Muscle layer of colon (tissue), 2 donors: ENCODE measurements at regions not wholly inside any gene's neighbourhood (a gene's known extent, or its start where the extent isn't known, plus 50 kb on each side); places are given as distances from the start of the nearest gene placed in this dataset.

Experiments used
- H3K27ac ChIP-seq: one replicate; pipeline ENCODE4 v1.7.0; 2013; ENCODE audit warnings: low read depth, mild to moderate bottlenecking, low read length, moderate library complexity
- H3K27me3 ChIP-seq, 2 donors: one replicate each; pipeline ENCODE4 v1.7.0; 2013; ENCODE audit warnings: low read length in 2 of 2, mild to moderate bottlenecking in 2 of 2; ENCODE audit not compliant: insufficient read depth in 2 of 2, control insufficient read depth in 1 of 2
- H3K36me3 ChIP-seq: one replicate; pipeline ENCODE4 v1.7.0; 2013; ENCODE audit warnings: mild to moderate bottlenecking, low read length; ENCODE audit not compliant: insufficient read depth
- H3K4me1 ChIP-seq: one replicate; pipeline ENCODE4 v1.7.0; 2013; ENCODE audit warnings: mild to moderate bottlenecking, low read length; ENCODE audit not compliant: insufficient read depth
- H3K4me3 ChIP-seq, 2 donors: one replicate each; pipeline ENCODE4 v1.7.0; 2013; ENCODE audit warnings: low read length in 2 of 2, low read depth in 1 of 2, mild to moderate bottlenecking in 1 of 2, moderate library complexity in 1 of 2
- H3K9ac ChIP-seq: one replicate; pipeline ENCODE4 v1.7.0; 2013; ENCODE audit warnings: low read length
- H3K9me3 ChIP-seq: one replicate; pipeline ENCODE4 v1.7.0; 2013; ENCODE audit warnings: mild to moderate bottlenecking, low read length
- donor health status: abdominal sarcoma.
- donor health status: Adenocarcinoma of cecum.

GRCh38 chr2:144967961-144968360 is 448.0 kb upstream of the ZEB2 start:
- Histone ChIP-seq H3K27ac (no peak overlapping the region), H3K4me3 (no peak overlapping the region), H3K4me1 (no peaks in the 10 kb centered on the region), H3K36me3 (no peaks in the 10 kb centered on the region), H3K9ac (no peak overlapping the region), H3K9me3 (no peaks in the 10 kb centered on the region), H3K27me3 (no peaks in the 10 kb centered on the region)

GRCh38 chr2:144965172-144965571 is 445.3 kb upstream of the ZEB2 start:
- no peaks in the 10 kb centered on the region for H3K4me1 ChIP-seq
- H3K4me3 ChIP-seq: no peak overlapping the region
- H3K36me3 ChIP-seq: no peaks in the 10 kb centered on the region
- no peaks in the 10 kb centered on the region for H3K9me3 ChIP-seq
- H3K27ac ChIP-seq: no peak overlapping the region
- H3K27me3 ChIP-seq: no peaks in the 10 kb centered on the region
- H3K9ac ChIP-seq: no peak overlapping the region

- no peak overlapping the region for H3K27ac ChIP-seq
- H3K4me1 ChIP-seq: no peaks in the 10 kb centered on the region
- H3K9me3 ChIP-seq: no peaks in the 10 kb centered on the region
- H3K27me3 ChIP-seq: no peaks in the 10 kb centered on the region
- H3K9ac ChIP-seq: no peak overlapping the region
- H3K36me3 ChIP-seq: no peaks in the 10 kb centered on the region
- no peak overlapping the region for H3K4me3 ChIP-seq
Observed at GRCh38 chr2:144963031-144963430, 443.1 kb upstream of the ZEB2 start.

DNA sequence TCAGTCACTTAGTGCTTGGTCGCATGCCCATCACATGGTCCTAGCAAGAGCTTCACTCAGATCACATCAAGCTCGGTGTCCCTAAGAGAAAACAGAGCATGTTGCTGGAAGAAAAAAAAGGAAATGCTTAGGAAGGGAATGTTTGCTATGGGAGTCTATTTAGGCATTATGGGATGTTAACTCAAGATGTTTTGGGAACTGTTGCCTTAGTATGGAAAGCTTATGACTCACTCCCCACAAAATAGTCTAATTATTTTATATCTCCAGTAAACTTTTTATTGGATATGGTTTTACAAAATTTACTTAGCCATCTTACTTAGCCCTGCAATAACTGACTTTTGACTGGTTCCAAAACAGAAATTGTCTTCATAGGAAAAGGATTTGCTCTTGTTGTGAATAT is 439.5 kb upstream of the ZEB2 start:
- Histone ChIP-seq H3K27me3 (no peaks in the 10 kb centered on the region), H3K9ac (no peak overlapping the region), H3K4me1 (no peaks in the 10 kb centered on the region), H3K36me3 (no peaks in the 10 kb centered on the region), H3K4me3 (no peak overlapping the region), H3K27ac (no peak overlapping the region), H3K9me3 (no peaks in the 10 kb centered on the region)

DNA sequence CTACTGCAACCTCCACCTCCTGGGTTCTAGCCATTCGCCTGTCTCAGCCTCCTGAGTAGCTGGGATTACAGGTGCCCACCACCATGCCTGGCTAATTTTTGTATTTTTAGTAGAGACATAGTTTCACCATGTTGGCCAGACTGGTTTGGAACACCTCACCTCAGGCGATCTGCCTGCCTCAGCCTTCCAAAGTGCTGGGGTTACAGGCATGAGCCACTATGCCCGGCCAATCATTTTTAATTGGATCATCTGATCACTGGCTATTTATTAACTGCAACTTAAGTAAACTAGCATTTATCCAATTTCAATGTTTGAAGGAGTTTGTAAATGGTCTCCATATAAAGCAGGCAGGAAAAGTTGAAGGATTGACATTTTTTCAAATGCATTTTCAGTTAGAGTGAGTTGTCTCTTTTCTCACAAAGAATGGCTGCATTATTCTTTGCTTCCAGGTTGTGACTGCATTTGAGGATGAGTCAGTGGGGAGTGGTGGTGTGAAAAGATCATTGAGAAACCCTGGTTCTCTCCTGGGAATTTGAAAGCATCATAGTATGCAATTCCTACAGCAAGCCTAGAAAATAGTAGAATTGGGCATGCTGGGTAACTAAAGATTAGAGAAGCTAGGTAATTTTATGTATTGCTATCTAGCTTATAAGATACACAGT is 431.1 kb upstream of the ZEB2 start:
- H3K9me3 ChIP-seq: no peaks in the 10 kb centered on the region
- H3K36me3 ChIP-seq: no peaks in the 10 kb centered on the region
- no peak overlapping the region for H3K4me3 ChIP-seq
- H3K4me1 ChIP-seq: no peaks in the 10 kb centered on the region
- H3K9ac ChIP-seq: no peak overlapping the region
- H3K27me3 ChIP-seq: no peaks in the 10 kb centered on the region
- H3K27ac ChIP-seq: no peak overlapping the region

GRCh38 chr2:144948205-144948855 is 428.4 kb upstream of the ZEB2 start:
- Histone ChIP-seq H3K27me3 (no peaks in the 10 kb centered on the region), H3K9ac (no peak overlapping the region), H3K9me3 (no peaks in the 10 kb centered on the region), H3K36me3 (no peaks in the 10 kb centered on the region), H3K4me1 (no peaks in the 10 kb centered on the region), H3K27ac (no peak overlapping the region), H3K4me3 (no peak overlapping the region)

DNA sequence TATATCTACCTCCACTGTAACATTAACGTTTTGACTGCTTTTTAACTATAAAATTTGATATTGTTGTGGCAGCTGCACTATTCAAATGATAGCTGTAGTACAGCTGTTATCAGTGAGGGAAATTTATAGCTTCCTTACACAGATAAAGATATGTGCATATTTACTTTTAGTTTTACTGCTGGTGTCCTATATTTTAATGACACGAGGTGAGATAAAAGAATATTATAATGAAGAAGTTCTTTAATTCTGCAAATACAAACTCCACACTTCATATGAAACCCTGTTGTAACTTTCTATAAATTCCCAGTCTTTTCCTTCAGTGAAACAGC is 427.8 kb upstream of the ZEB2 start:
- Histone ChIP-seq H3K4me3 (no peak overlapping the region), H3K4me1 (peaks cover 5% of the 10 kb centered on the region), H3K9me3 (no peaks in the 10 kb centered on the region), H3K9ac (no peak overlapping the region), H3K27ac (no peak overlapping the region), H3K36me3 (no peaks in the 10 kb centered on the region), H3K27me3 (no peaks in the 10 kb centered on the region)

DNA sequence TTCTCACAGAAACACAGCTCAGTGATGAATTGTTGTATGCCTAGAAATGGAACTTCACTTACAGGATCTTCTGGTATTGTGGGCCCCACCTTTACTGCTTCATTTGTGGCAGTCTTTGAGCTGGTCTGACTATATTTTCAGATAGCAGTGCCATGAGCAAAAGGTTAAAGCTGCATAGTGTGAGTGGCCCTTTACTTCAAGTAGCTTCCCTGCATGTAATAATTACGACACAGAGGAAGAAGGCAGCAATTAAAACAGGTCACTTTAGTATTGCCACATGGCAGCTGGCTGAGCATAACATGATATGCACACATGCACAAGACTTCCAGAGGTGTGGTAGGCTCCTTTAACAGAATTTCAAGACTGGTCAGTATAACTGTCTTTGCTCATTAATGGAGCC is 426.3 kb upstream of the ZEB2 start:
- Histone ChIP-seq H3K36me3 (no peaks in the 10 kb centered on the region), H3K4me3 (no peak overlapping the region), H3K27ac (no peak overlapping the region), H3K27me3 (no peaks in the 10 kb centered on the region), H3K4me1 (peaks cover 5% of the 10 kb centered on the region), H3K9me3 (no peaks in the 10 kb centered on the region), H3K9ac (no peak overlapping the region)

GRCh38 chr2:144944546-144945220 is 424.8 kb upstream of the ZEB2 start:
- Histone ChIP-seq H3K4me3 (no peak overlapping the region), H3K27me3 (no peaks in the 10 kb centered on the region), H3K27ac (no peak overlapping the region)

DNA sequence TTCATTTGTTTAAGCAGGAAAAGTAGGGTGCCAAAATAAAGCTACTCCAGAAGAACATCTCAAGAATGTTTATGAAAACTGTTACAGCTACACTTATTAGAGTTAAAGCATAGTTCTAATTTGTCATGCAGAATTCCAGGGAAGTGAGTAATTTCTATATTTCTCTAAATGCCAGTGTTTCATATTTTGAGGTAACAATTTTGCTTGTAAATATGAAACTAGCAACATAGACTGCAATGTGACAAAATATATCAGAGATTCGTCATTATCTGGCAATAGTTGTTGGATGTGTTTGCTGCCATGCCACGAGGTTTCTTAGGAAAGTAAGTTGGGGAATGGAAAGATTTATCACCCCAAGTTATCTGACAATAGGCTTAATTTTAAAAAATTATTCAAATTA is 424.1 kb upstream of the ZEB2 start:
- H3K27me3 ChIP-seq: no peaks in the 10 kb centered on the region
- H3K4me1 ChIP-seq: peaks cover 5% of the 10 kb centered on the region
- H3K36me3 ChIP-seq: no peaks in the 10 kb centered on the region
- H3K4me3 ChIP-seq: no peak overlapping the region
- no peak overlapping the region for H3K9ac ChIP-seq
- no peaks in the 10 kb centered on the region for H3K9me3 ChIP-seq
- no peak overlapping the region for H3K27ac ChIP-seq

More at GRCh38 chr2:144944546-144945220, 424.8 kb upstream of the ZEB2 start:
- Histone ChIP-seq H3K4me1 (peaks cover 5% of the 10 kb centered on the region), H3K9ac (no peak overlapping the region), H3K36me3 (no peaks in the 10 kb centered on the region), H3K9me3 (no peaks in the 10 kb centered on the region)

DNA sequence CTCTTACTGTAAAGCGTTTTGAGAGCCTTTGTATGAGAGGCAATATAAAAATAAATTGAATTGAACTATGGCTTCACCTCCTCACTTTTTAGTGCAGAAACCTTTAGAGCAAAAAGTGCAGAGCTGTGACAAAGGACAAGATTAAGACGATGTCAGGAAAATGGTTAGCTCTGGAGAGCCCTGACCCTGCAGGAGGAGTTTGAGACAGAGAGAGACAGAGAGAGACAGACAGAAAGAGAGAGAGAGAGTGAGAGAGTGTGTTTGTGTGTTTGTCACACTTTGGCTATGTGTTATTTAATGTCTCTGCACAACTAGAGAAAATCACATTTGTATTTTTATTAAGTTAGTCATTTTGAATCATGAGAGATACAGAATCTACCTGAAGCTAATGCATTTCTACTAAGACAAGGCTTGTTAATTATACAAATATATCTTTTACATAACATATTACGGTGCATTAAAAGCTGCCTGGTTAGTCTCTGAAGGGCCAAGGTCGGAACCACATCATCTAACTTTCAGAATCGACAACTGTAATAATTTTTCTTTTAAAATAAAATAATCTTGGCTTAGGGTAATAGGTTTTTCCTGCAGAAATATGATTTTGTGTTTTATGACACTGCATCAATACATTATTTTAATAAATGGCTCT is 423.5 kb upstream of the ZEB2 start:
- H3K36me3 ChIP-seq: no peaks in the 10 kb centered on the region
- no peak overlapping the region for H3K4me3 ChIP-seq
- no peaks in the 10 kb centered on the region for H3K27me3 ChIP-seq
- no peak overlapping the region for H3K9ac ChIP-seq
- H3K4me1 ChIP-seq: peaks cover 9% of the 10 kb centered on the region
- H3K9me3 ChIP-seq: no peaks in the 10 kb centered on the region
- H3K27ac ChIP-seq: no peak overlapping the region
